Germinal center (tissue), 1 donor: ENCODE measurements at regions not wholly inside any gene's neighbourhood (a gene's known extent, or its start where the extent isn't known, plus 50 kb on each side); places are given as distances from the start of the nearest gene placed in this dataset.

ENCODE experiments used
- DNase-seq: peaks from one replicate; pipeline ENCODE4 v3.0.0; 2012; ENCODE audit warnings: mixed read lengths, low spot score

DNA sequence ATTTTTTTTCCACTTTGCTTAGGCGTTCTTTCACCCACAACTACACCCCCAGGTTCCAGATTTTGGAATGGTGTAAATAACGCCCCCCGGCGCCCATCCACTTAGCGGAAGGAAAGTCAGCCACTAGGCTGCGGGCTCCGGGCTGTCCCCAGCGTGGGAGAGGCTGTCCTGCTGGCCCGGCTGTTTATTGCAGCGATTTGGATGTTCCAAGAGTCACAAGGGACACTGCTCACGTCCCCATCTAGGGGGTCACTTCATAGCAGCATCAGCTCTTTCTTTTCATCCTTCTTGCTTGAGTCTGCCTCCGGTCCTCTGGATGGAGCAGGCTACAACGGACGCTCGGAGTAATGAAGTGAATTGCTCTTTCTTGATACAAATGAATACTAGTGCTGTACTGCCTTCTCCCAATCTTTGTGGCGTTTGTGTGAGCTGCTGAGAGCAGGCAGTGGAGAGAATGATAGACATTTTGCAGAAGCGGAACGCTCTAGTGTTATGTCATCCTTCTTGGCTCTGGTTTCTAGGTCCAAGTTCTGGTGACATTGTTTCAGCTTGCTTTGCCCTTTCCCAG lies 50.7 kb upstream of the PAIP2B start:
- peak; percentile 38 for DNase-seq

DNA sequence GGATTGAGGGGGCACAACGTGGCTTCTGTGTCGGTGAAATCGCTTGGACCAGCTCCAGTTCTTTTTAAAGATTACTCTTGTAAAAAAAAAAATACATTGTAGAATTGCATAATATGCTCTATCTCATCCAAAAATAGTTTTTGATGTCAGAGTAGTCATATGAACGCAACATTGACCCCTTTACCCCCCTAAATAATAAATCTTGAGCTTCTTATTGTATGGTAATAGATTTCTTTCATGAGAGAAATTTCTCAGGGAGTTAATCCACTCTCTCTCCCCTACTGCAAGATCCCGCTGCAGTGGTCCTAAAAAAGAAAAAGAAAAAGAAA lies 50.2 kb upstream of the PAIP2B start:
- no peak for DNase-seq

DNA sequence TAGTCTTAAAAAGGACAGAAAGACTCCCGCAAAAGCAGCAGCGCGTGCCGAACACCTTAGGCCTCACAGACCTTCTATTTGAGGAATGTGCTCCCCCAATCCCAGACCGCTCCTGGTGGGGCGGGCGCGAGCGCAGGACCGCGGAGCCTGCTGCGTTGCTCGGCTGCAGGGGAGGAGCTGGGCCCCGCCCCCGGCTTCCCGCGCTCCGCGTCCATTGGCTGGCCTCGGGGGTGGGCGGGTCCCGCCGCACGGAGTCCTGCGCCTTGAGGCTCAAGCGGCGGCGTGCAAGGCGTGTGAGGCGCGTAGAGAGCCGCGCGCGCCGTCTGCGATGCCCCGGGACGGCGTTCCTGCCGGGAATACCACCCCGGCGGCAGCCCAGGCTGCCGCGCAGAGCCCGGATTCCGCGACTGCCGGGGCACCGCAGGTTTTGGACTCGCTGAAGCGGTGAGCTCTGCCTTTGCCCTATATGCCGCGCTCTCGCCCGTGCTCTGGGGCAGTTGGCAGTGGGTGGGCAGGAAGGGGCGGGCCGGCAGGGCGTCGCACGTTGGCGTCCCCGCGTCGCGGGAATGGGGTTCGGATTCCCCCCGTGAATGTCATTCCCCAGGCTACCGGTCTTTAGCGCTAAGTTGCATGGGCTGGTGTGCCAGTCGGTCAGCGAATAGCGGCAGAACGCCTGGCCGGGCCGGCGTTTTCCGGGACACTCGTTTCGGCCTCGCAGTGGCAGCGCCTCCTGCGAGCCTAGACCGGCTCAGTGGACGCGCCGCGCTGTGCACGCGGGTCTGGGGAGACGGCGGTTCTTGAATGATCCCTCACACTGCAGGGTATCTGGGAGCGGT lies 49.6 kb upstream of the PAIP2B start:
- peak; percentile 95 for DNase-seq
